ENCODE measurements at regions not wholly inside any gene's neighbourhood (a gene's known extent, or its start where the extent isn't known, plus 50 kb on each side); places are given as distances from the start of the nearest gene placed in this dataset.

DNA sequence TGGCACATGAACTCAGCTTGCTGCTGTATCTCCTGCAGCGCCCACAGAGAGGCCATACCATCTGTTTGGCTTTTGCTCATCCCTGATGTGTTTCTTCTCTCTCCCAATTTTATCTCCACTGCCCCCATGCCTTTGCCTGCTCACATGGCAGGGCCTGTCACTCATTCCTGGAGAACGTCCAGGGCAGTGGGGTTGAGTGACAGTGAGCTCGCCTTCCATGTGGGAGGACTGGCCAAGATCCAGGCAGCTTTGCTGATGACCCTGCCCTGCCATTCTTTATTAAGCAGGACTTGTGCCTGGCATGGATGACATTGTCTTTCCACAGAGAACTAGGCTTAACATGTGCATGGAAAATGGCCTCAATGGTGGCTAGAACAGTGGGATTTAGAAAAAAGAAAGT lies 230.5 kb upstream of the THSD7B start:
- Histone ChIP-seq H3K4me2 (no peak overlapping the region), H2AFZ (ENCODE audit: low read depth) (no peak overlapping the region), H3F3A (replicated peaks; ENCODE audit: insufficient read depth) (no peaks in the 10 kb centered on the region), H3K9me3 (no peaks in the 10 kb centered on the region; the same call in 1 of the 2 replicates), H3K4me3 (ENCODE audit: low read depth in 2 of 2, low read length in 1 of 2) (no peak overlapping the region), H3K79me2 (ENCODE audit: insufficient read depth) (no peaks in the 10 kb centered on the region), H3K4me1 (ENCODE audit: control insufficient read depth in 1 of 2, insufficient read depth in 2 of 2, low read depth in 1 of 2, low read length in 1 of 2) (no peaks in the 10 kb centered on the region), H3K27me3 (ENCODE audit: insufficient read depth) (no peaks in the 10 kb centered on the region), H4K20me1 (ENCODE audit: insufficient read depth) (no peaks in the 10 kb centered on the region), H3K9me2 (no peaks in the 10 kb centered on the region), H3K9ac (no peak overlapping the region), H3K36me3 (replicated peaks in 1 of 2; ENCODE audit: control insufficient read depth in 1 of 2, insufficient read depth in 2 of 2, low read length in 1 of 2) (no peaks in the 10 kb centered on the region), H3K27ac (ENCODE audit: low read depth in 2 of 2, low read length in 1 of 2) (no peak overlapping the region)
- TF ChIP-seq, protein P1, sequence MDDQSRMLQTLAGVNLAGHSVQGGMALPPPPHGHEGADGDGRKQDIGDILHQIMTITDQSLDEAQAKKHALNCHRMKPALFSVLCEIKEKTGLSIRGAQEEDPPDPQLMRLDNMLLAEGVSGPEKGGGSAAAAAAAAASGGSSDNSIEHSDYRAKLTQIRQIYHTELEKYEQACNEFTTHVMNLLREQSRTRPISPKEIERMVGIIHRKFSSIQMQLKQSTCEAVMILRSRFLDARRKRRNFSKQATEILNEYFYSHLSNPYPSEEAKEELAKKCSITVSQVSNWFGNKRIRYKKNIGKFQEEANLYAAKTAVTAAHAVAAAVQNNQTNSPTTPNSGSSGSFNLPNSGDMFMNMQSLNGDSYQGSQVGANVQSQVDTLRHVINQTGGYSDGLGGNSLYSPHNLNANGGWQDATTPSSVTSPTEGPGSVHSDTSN (IDR thresholded peaks at IDR 0.05) = no peak
- TF ChIP-seq MEF2A (IDR thresholded peaks at IDR 0.05; ENCODE audit: borderline replicate concordance, low read depth) (no peak), GATA2 (CRISPR knock-in tag; IDR thresholded peaks at IDR 0.05) (no peak), MXI1 (IDR thresholded peaks at IDR 0.05; ENCODE audit: low read depth, low read length) (no peak)
- TF ChIP-seq, protein P2, sequence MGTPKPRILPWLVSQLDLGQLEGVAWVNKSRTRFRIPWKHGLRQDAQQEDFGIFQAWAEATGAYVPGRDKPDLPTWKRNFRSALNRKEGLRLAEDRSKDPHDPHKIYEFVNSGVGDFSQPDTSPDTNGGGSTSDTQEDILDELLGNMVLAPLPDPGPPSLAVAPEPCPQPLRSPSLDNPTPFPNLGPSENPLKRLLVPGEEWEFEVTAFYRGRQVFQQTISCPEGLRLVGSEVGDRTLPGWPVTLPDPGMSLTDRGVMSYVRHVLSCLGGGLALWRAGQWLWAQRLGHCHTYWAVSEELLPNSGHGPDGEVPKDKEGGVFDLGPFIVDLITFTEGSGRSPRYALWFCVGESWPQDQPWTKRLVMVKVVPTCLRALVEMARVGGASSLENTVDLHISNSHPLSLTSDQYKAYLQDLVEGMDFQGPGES (IDR thresholded peaks at IDR 0.05; ENCODE audit: low read depth, low read length) = no peak
- TF ChIP-seq, protein P3, sequence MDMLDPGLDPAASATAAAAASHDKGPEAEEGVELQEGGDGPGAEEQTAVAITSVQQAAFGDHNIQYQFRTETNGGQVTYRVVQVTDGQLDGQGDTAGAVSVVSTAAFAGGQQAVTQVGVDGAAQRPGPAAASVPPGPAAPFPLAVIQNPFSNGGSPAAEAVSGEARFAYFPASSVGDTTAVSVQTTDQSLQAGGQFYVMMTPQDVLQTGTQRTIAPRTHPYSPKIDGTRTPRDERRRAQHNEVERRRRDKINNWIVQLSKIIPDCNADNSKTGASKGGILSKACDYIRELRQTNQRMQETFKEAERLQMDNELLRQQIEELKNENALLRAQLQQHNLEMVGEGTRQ (IDR thresholded peaks at IDR 0.05; ENCODE audit: borderline replicate concordance, low read depth, low read length) = no peak
- POLR2A ChIA-PET = no interaction called here
- CTCF ChIA-PET = no interaction called here
- DNase-seq = no peak
- 6% methylated on average over 3 of the region's 3 CpGs for WGBS (ENCODE audit: low lambda C conversion rate)

DNA sequence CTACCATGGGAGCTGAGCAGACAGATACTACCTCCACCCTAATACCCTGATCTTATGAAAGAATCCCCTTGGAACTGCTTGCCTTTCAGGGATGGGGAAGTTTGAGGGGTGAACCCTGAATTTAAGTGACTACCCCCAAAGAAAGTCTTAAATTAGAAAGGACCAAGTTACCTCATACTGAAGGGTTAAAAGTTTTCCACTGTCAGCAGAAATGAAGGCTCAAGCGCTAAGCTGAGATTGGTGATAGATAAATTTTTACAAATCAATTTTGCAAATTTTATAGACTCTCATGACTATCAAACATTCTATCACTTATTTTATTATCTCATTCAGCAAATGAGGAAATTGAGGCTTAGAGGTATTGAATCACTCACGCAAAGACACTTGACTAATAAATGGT lies 233.2 kb upstream of the THSD7B start:
- TF ChIP-seq, protein P4, sequence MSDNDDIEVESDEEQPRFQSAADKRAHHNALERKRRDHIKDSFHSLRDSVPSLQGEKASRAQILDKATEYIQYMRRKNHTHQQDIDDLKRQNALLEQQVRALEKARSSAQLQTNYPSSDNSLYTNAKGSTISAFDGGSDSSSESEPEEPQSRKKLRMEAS (IDR thresholded peaks at IDR 0.05; ENCODE audit: low read depth) = no peak
- no peak for TF ChIP-seq NFIC (IDR thresholded peaks at IDR 0.05; ENCODE audit: borderline replicate concordance)
- TF ChIP-seq, protein P5, sequence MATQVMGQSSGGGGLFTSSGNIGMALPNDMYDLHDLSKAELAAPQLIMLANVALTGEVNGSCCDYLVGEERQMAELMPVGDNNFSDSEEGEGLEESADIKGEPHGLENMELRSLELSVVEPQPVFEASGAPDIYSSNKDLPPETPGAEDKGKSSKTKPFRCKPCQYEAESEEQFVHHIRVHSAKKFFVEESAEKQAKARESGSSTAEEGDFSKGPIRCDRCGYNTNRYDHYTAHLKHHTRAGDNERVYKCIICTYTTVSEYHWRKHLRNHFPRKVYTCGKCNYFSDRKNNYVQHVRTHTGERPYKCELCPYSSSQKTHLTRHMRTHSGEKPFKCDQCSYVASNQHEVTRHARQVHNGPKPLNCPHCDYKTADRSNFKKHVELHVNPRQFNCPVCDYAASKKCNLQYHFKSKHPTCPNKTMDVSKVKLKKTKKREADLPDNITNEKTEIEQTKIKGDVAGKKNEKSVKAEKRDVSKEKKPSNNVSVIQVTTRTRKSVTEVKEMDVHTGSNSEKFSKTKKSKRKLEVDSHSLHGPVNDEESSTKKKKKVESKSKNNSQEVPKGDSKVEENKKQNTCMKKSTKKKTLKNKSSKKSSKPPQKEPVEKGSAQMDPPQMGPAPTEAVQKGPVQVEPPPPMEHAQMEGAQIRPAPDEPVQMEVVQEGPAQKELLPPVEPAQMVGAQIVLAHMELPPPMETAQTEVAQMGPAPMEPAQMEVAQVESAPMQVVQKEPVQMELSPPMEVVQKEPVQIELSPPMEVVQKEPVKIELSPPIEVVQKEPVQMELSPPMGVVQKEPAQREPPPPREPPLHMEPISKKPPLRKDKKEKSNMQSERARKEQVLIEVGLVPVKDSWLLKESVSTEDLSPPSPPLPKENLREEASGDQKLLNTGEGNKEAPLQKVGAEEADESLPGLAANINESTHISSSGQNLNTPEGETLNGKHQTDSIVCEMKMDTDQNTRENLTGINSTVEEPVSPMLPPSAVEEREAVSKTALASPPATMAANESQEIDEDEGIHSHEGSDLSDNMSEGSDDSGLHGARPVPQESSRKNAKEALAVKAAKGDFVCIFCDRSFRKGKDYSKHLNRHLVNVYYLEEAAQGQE (IDR thresholded peaks at IDR 0.05; ENCODE audit: low read depth, low read length) = no peak
- no peak for TF ChIP-seq POLR2AphosphoS5 (IDR thresholded peaks at IDR 0.05; ENCODE audit: low read depth, low read length)
- no peak for TF ChIP-seq RAD21 (IDR thresholded peaks at IDR 0.05; ENCODE audit: low read length)
- no peak for TF ChIP-seq EP300 (IDR thresholded peaks at IDR 0.05; ENCODE audit: borderline replicate concordance in 1 of 2, low read depth in 1 of 2, low read length in 1 of 2)
- no peak for TF ChIP-seq TAF1 (IDR thresholded peaks at IDR 0.05; ENCODE audit: borderline replicate concordance, low read depth, low read length)
- no peak for TF ChIP-seq TCF12 (IDR thresholded peaks at IDR 0.05)
- TF ChIP-seq JUND (IDR thresholded peaks at IDR 0.05) = no peak
- TF ChIP-seq FOXJ3 (CRISPR knock-in tag; IDR thresholded peaks at IDR 0.05) = no peak
- no peak for TF ChIP-seq MEF2A (IDR thresholded peaks at IDR 0.05; ENCODE audit: borderline replicate concordance, low read depth)
- no peak for TF ChIP-seq FOXM1 (IDR thresholded peaks at IDR 0.05; ENCODE audit: low read depth)
- TF ChIP-seq, protein P6, sequence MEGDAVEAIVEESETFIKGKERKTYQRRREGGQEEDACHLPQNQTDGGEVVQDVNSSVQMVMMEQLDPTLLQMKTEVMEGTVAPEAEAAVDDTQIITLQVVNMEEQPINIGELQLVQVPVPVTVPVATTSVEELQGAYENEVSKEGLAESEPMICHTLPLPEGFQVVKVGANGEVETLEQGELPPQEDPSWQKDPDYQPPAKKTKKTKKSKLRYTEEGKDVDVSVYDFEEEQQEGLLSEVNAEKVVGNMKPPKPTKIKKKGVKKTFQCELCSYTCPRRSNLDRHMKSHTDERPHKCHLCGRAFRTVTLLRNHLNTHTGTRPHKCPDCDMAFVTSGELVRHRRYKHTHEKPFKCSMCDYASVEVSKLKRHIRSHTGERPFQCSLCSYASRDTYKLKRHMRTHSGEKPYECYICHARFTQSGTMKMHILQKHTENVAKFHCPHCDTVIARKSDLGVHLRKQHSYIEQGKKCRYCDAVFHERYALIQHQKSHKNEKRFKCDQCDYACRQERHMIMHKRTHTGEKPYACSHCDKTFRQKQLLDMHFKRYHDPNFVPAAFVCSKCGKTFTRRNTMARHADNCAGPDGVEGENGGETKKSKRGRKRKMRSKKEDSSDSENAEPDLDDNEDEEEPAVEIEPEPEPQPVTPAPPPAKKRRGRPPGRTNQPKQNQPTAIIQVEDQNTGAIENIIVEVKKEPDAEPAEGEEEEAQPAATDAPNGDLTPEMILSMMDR (IDR thresholded peaks at IDR 0.05) = no peak
- TF ChIP-seq RCOR1 (IDR thresholded peaks at IDR 0.05; ENCODE audit: low read length) = no peak
- Histone ChIP-seq H2AFZ (ENCODE audit: low read depth) (no peak overlapping the region), H3K36me3 (replicated peaks in 1 of 2; ENCODE audit: control insufficient read depth in 1 of 2, insufficient read depth in 2 of 2, low read length in 1 of 2) (no peaks in the 10 kb centered on the region), H3K27ac (ENCODE audit: low read depth in 2 of 2, low read length in 1 of 2) (no peak overlapping the region), H3K4me2 (no peak overlapping the region), H3K4me1 (ENCODE audit: control insufficient read depth in 1 of 2, insufficient read depth in 2 of 2, low read depth in 1 of 2, low read length in 1 of 2) (no peaks in the 10 kb centered on the region), H4K20me1 (ENCODE audit: insufficient read depth) (no peaks in the 10 kb centered on the region), H3K9ac (no peak overlapping the region), H3F3A (replicated peaks; ENCODE audit: insufficient read depth) (no peaks in the 10 kb centered on the region), H3K79me2 (ENCODE audit: insufficient read depth) (no peaks in the 10 kb centered on the region), H3K27me3 (ENCODE audit: insufficient read depth) (no peaks in the 10 kb centered on the region), H3K9me2 (no peaks in the 10 kb centered on the region), H3K4me3 (ENCODE audit: low read depth in 2 of 2, low read length in 1 of 2) (no peak overlapping the region), H3K9me3 (no peaks in the 10 kb centered on the region; the same call in 1 of the 2 replicates)
- CTCF ChIA-PET = no interaction called here
- POLR2A ChIA-PET = no interaction called here
- 56% methylated on average over 2 of the region's 2 CpGs for WGBS (ENCODE audit: low lambda C conversion rate)
- DNase-seq = no peak
